Gastrocnemius medialis (tissue), 4 donors: ENCODE measurements at regions not wholly inside any gene's neighbourhood (a gene's known extent, or its start where the extent isn't known, plus 50 kb on each side); places are given as distances from the start of the nearest gene placed in this dataset.

ENCODE experiments used
- POLR2A ChIP-seq, 2 donors: fragments of 450-650 bp; IDR thresholded peaks; one replicate each; pipeline ENCODE4 v1.6.1; 2017; ENCODE audit warnings: antibody characterized with exemption in 2 of 2, mild to moderate bottlenecking in 2 of 2, moderate library complexity in 2 of 2
- TF ChIP-seq, protein P1 (sequence below), 5 experiments: fragments of 450-650 bp in 3 of 5; fragments of 200-600 bp in 2 of 5; sonication (generic) in 2 of 5; IDR thresholded peaks in 4 of 5; conservative IDR thresholded peaks in 1 of 5; 1 replicate in 4 of 5; 2 replicates in 1 of 5; pipeline ENCODE4 v1.5.1; 2016 to 2019; ENCODE audit warnings: antibody characterized with exemption in 5 of 5, mild to moderate bottlenecking in 3 of 5, moderate library complexity in 3 of 5

DNA sequence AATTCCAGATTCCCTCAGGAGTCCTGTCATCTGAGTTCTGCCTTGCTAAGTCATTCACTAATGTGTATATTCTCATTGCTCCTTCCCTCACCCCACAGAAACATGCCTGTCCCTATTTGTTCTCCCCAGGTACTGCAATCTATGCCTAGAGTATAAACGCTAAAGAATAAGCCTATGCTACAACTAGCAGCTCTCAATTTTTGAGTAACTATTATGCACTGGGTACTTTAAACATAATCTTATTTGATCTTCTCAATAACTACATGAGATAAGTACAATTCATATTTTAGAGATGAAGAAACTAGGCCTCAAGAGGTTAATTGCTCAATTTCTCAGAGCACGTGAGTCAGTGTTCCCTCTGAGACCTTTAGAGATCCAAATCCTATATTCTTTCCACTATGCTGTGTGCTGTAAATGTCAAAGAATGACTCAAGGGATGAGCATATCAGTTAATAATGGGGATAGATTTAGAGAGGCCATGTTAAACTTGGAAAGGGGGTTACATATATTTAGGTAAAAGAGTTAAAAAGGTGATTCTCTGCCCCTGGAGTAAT lies 423.8 kb upstream of the ADGRB3 start:
- TF ChIP-seq, protein P1, sequence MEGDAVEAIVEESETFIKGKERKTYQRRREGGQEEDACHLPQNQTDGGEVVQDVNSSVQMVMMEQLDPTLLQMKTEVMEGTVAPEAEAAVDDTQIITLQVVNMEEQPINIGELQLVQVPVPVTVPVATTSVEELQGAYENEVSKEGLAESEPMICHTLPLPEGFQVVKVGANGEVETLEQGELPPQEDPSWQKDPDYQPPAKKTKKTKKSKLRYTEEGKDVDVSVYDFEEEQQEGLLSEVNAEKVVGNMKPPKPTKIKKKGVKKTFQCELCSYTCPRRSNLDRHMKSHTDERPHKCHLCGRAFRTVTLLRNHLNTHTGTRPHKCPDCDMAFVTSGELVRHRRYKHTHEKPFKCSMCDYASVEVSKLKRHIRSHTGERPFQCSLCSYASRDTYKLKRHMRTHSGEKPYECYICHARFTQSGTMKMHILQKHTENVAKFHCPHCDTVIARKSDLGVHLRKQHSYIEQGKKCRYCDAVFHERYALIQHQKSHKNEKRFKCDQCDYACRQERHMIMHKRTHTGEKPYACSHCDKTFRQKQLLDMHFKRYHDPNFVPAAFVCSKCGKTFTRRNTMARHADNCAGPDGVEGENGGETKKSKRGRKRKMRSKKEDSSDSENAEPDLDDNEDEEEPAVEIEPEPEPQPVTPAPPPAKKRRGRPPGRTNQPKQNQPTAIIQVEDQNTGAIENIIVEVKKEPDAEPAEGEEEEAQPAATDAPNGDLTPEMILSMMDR (IDR thresholded peaks at IDR 0.05 in 4 of 5, conservative IDR thresholded peaks at IDR 0.05 in 1 of 5), result no peak
- TF ChIP-seq POLR2A (IDR thresholded peaks at IDR 0.05), result no peak
